Mesodermal cell (in vitro differentiated cells): ENCODE measurements at regions not wholly inside any gene's neighbourhood (a gene's known extent, or its start where the extent isn't known, plus 50 kb on each side); places are given as distances from the start of the nearest gene placed in this dataset.
"Not testable (repeated sequence)": the region's sequence is repeated elsewhere in the genome, so short reads cannot be mapped to it uniquely, and the experiment has no call there.

Experiments
- H3K27ac ChIP-seq: 2 replicates; pipeline ENCODE4 v1.7.0; 2013; ENCODE audit warnings: mild to moderate bottlenecking, low read depth, low read length, moderate library complexity; ENCODE audit not compliant: severe bottlenecking
- H3K36me3 ChIP-seq: 2 replicates; pipeline ENCODE4 v1.7.1; 2013; ENCODE audit warnings: mild to moderate bottlenecking, low read length, moderate library complexity; ENCODE audit not compliant: control insufficient read depth, insufficient read depth
- H3K4me1 ChIP-seq: one replicate; pipeline ENCODE4 v1.7.1; 2013; ENCODE audit warnings: mild to moderate bottlenecking, low read length; ENCODE audit not compliant: insufficient read depth, control insufficient read depth, poor library complexity, severe bottlenecking
- H3K4me3 ChIP-seq: 2 replicates; pipeline ENCODE4 v1.7.0; 2013; ENCODE audit warnings: low read length, control low read depth, mild to moderate bottlenecking; ENCODE audit not compliant: insufficient read depth, poor library complexity, severe bottlenecking; ENCODE audit errors: extremely low read depth
- H3K9me3 ChIP-seq: 2 replicates; pipeline ENCODE4 v1.7.1; 2013; ENCODE audit warnings: mild to moderate bottlenecking, low read length, moderate library complexity; ENCODE audit not compliant: control insufficient read depth
- WGBS, 2 experiments: methylation state at CpG; one replicate each; pipeline ENCODE4 v1.1.5; 2013; ENCODE audit warnings: missing lambda C conversion rate in 2 of 2; ENCODE audit not compliant: insufficient coverage in 2 of 2; 5-methylcytosine and 5-hydroxymethylcytosine counted together

GRCh38 chr2:239800785-239801386, 224.3 kb downstream of the NDUFA10 start:
- Histone ChIP-seq H3K4me1 (no peaks in the 10 kb centered on the region), H3K4me3 (no peak overlapping the region), H3K9me3 (no peaks in the 10 kb centered on the region), H3K27ac (no peak overlapping the region), H3K36me3 (no peaks in the 10 kb centered on the region)
- 83 to 87% methylated on average over 15 to 18 of the region's 22 CpGs for WGBS, 2 experiments

- Histone ChIP-seq H3K27ac (no peak overlapping the region), H3K4me3 (no peak overlapping the region), H3K4me1 (no peaks in the 10 kb centered on the region), H3K36me3 (no peaks in the 10 kb centered on the region), H3K9me3 (peaks cover 3% of the 10 kb centered on the region)
Measured at GRCh38 chr2:239797316-239797715, 227.8 kb downstream of the NDUFA10 start.

GRCh38 chr2:239795761-239796160, 229.4 kb downstream of the NDUFA10 start:
- not testable (repeated sequence) for H3K4me3 ChIP-seq, H3K9me3 ChIP-seq, H3K4me1 ChIP-seq, H3K36me3 ChIP-seq, H3K27ac ChIP-seq
- 96% methylated on average over 5 of the region's 17 CpGs; no CpG with 5 or more reads in 1 of the 2 experiments for WGBS, 2 experiments

GRCh38 chr2:239793836-239794235, 231.3 kb downstream of the NDUFA10 start:
- H3K36me3 ChIP-seq: no peaks in the 10 kb centered on the region
- no peaks in the 10 kb centered on the region for H3K4me1 ChIP-seq
- peaks cover 3% of the 10 kb centered on the region for H3K9me3 ChIP-seq
- WGBS, 2 experiments: 92 to 97% methylated on average over 5 to 6 of the region's 7 CpGs
- no peak overlapping the region for H3K27ac ChIP-seq
- H3K4me3 ChIP-seq: no peak overlapping the region

- 96 to 100% methylated on average over 2 to 3 of the region's 5 CpGs for WGBS, 2 experiments
- no peak overlapping the region for H3K27ac ChIP-seq
Measured at GRCh38 chr2:239793086-239793485, 232.1 kb downstream of the NDUFA10 start.

GRCh38 chr2:239792405-239793084, 232.6 kb downstream of the NDUFA10 start:
- Histone ChIP-seq H3K4me3 (no peak overlapping the region), H3K4me1 (no peaks in the 10 kb centered on the region), H3K36me3 (no peaks in the 10 kb centered on the region), H3K9me3 (peaks cover 3% of the 10 kb centered on the region), H3K27ac (no peak overlapping the region)
- 89 to 95% methylated on average over 13 to 18 of the region's 18 CpGs for WGBS, 2 experiments

More at GRCh38 chr2:239793086-239793485, 232.1 kb downstream of the NDUFA10 start:
- no peak overlapping the region for H3K4me3 ChIP-seq
- H3K4me1 ChIP-seq: no peaks in the 10 kb centered on the region
- H3K36me3 ChIP-seq: no peaks in the 10 kb centered on the region
- H3K9me3 ChIP-seq: peaks cover 3% of the 10 kb centered on the region

- Histone ChIP-seq H3K4me1 (no peaks in the 10 kb centered on the region), H3K36me3 (no peaks in the 10 kb centered on the region), H3K9me3 (peaks cover 3% of the 10 kb centered on the region), H3K4me3 (no peak overlapping the region), H3K27ac (no peak overlapping the region)
- WGBS, 2 experiments: 86 to 91% methylated on average over 17 to 18 of the region's 22 CpGs
Measured at GRCh38 chr2:239791526-239792404, 233.4 kb downstream of the NDUFA10 start.

GRCh38 chr2:239790721-239791120, 234.4 kb downstream of the NDUFA10 start:
- no peak overlapping the region for H3K4me3 ChIP-seq
- H3K27ac ChIP-seq: no peak overlapping the region
- peaks cover 3% of the 10 kb centered on the region for H3K9me3 ChIP-seq
- WGBS, 2 experiments: 92 to 94% methylated on average over 7 to 8 of the region's 9 CpGs
- H3K4me1 ChIP-seq: no peaks in the 10 kb centered on the region
- H3K36me3 ChIP-seq: no peaks in the 10 kb centered on the region

- no peaks in the 10 kb centered on the region for H3K36me3 ChIP-seq
- no peak overlapping the region for H3K4me3 ChIP-seq
- peaks cover under 1% of the 10 kb centered on the region for H3K9me3 ChIP-seq
- no peaks in the 10 kb centered on the region for H3K4me1 ChIP-seq
- WGBS, 2 experiments: 89 to 95% methylated on average over 12 to 13 of the region's 13 CpGs
- no peak overlapping the region for H3K27ac ChIP-seq
Measured at GRCh38 chr2:239790313-239790712, 234.8 kb downstream of the NDUFA10 start.

- Histone ChIP-seq H3K9me3 (no peaks in the 10 kb centered on the region), H3K4me1 (no peaks in the 10 kb centered on the region), H3K36me3 (no peaks in the 10 kb centered on the region), H3K4me3 (no peak overlapping the region), H3K27ac (no peak overlapping the region)
- 77 to 86% methylated on average over 6 of the region's 8 CpGs for WGBS, 2 experiments
Measured at GRCh38 chr2:239789711-239790110, 235.4 kb downstream of the NDUFA10 start.
